ENCODE measurements at regions not wholly inside any gene's neighbourhood (a gene's known extent, or its start where the extent isn't known, plus 50 kb on each side); places are given as distances from the start of the nearest gene placed in this dataset.
"Not testable (repeated sequence)": the region's sequence is repeated elsewhere in the genome, so short reads cannot be mapped to it uniquely, and the experiment has no call there.

GRCh38 chr1:234953655-234954405 lies 174.8 kb downstream of the TOMM20 start:
- intact Hi-C loops (cut with DNase I): no loop called here
- Histone ChIP-seq H3K4me1 (peaks cover 4 to 49% of the 10 kb centered on the region in 2 donors), H3K4me3 (no peak overlapping the region), H3K9me3 (no peaks in the 10 kb centered on the region), H3K27ac (peak overlapping the region in 1 of 2 donors; percentile 92), H3K27me3 (no peaks in the 10 kb centered on the region), H3K36me3 (no peaks in the 10 kb centered on the region)
- no peak for TF ChIP-seq CTCF (IDR thresholded peaks at IDR 0.05)
- no peak for DNase-seq
- no peak for ATAC-seq

GRCh38 chr1:234950598-234950997 lies 178.0 kb downstream of the TOMM20 start:
- intact Hi-C loops (cut with DNase I): no loop called here
- Histone ChIP-seq H3K4me3 (no peak overlapping the region), H3K36me3 (no peaks in the 10 kb centered on the region), H3K27me3 (no peaks in the 10 kb centered on the region), H3K27ac (no peak overlapping the region), H3K4me1 (peaks cover 3 to 17% of the 10 kb centered on the region in 2 donors), H3K9me3 (no peaks in the 10 kb centered on the region)
- no peak for DNase-seq
- no peak for TF ChIP-seq CTCF (IDR thresholded peaks at IDR 0.05)
- no peak for ATAC-seq

GRCh38 chr1:234949528-234949927 lies 179.1 kb downstream of the TOMM20 start:
- H3K27me3 ChIP-seq; H3K9me3 ChIP-seq; ATAC-seq; DNase-seq; H3K27ac ChIP-seq; H3K4me3 ChIP-seq; intact Hi-C loops (cut with DNase I); H3K36me3 ChIP-seq: not testable (repeated sequence)
- H3K4me1 ChIP-seq: peaks cover 0 to 16% of the 10 kb centered on the region in 2 donors

GRCh38 chr1:234944439-234945344 lies 183.9 kb downstream of the TOMM20 start:
- Histone ChIP-seq H3K4me1 (peaks cover 0 to 28% of the 10 kb centered on the region in 2 donors), H3K9me3 (no peaks in the 10 kb centered on the region), H3K27ac (peak overlapping the region in 1 of 2 donors; percentile 67)

GRCh38 chr1:234943836-234944402 lies 184.7 kb downstream of the TOMM20 start:
- intact Hi-C loops (cut with DNase I): no loop called here
- peak overlapping the region in 1 of 2 donors; percentile 43 for H3K27ac ChIP-seq
- H3K27me3 ChIP-seq: no peaks in the 10 kb centered on the region
- DNase-seq (no peak), ATAC-seq (peak; percentile 22)
- H3K4me3 ChIP-seq: no peak overlapping the region
- H3K36me3 ChIP-seq: no peaks in the 10 kb centered on the region
- H3K4me1 ChIP-seq: peaks cover 0 to 28% of the 10 kb centered on the region in 2 donors
- no peaks in the 10 kb centered on the region for H3K9me3 ChIP-seq
- no peak for TF ChIP-seq CTCF (IDR thresholded peaks at IDR 0.05)

More at GRCh38 chr1:234944439-234945344, 183.9 kb downstream of the TOMM20 start:
- Histone ChIP-seq H3K4me3 (no peak overlapping the region), H3K27me3 (no peaks in the 10 kb centered on the region), H3K36me3 (no peaks in the 10 kb centered on the region)
- intact Hi-C loops (cut with DNase I): no loop called here
- ATAC-seq (peak; percentile 33), DNase-seq (no peak)
- TF ChIP-seq CTCF (IDR thresholded peaks at IDR 0.05): no peak
